ENCODE measurements at regions not wholly inside any gene's neighbourhood (a gene's known extent, or its start where the extent isn't known, plus 50 kb on each side); places are given as distances from the start of the nearest gene placed in this dataset.

DNA sequence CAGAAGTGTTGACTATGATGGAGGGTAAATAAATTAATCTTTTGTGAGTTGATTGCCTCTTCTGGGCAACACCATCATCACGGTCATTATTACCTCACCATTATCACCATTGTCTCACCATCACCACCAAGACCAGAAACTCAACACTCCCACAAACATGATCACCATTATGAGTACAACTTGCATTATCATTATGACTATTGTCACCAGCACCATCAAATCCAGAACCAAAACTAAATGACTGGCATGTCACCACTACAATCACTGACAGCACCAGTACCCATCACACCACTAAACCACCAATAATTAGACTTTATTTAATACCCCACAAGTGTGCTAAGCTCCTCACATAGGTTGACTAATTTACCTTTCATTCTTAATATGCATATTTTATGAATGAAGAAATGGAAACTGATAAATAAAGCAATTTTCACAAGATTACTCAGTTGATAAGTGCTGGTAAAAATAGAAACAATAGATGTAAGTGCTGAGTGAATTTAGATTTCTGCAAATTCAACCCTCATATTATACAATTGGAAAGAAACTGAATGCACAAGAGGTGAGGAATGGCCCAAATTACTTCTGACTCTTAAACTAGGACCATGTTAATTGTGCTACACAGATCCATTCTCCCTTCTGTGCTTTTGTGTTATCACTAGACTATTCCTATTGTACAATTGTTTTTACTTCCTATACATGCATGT lies 517.8 kb upstream of the PAPPA start:
- TF ChIP-seq, protein P1, sequence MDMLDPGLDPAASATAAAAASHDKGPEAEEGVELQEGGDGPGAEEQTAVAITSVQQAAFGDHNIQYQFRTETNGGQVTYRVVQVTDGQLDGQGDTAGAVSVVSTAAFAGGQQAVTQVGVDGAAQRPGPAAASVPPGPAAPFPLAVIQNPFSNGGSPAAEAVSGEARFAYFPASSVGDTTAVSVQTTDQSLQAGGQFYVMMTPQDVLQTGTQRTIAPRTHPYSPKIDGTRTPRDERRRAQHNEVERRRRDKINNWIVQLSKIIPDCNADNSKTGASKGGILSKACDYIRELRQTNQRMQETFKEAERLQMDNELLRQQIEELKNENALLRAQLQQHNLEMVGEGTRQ (IDR thresholded peaks at IDR 0.05): no peak
- TF ChIP-seq, protein P2, sequence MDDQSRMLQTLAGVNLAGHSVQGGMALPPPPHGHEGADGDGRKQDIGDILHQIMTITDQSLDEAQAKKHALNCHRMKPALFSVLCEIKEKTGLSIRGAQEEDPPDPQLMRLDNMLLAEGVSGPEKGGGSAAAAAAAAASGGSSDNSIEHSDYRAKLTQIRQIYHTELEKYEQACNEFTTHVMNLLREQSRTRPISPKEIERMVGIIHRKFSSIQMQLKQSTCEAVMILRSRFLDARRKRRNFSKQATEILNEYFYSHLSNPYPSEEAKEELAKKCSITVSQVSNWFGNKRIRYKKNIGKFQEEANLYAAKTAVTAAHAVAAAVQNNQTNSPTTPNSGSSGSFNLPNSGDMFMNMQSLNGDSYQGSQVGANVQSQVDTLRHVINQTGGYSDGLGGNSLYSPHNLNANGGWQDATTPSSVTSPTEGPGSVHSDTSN (IDR thresholded peaks at IDR 0.05): no peak
- TF ChIP-seq, protein P3, sequence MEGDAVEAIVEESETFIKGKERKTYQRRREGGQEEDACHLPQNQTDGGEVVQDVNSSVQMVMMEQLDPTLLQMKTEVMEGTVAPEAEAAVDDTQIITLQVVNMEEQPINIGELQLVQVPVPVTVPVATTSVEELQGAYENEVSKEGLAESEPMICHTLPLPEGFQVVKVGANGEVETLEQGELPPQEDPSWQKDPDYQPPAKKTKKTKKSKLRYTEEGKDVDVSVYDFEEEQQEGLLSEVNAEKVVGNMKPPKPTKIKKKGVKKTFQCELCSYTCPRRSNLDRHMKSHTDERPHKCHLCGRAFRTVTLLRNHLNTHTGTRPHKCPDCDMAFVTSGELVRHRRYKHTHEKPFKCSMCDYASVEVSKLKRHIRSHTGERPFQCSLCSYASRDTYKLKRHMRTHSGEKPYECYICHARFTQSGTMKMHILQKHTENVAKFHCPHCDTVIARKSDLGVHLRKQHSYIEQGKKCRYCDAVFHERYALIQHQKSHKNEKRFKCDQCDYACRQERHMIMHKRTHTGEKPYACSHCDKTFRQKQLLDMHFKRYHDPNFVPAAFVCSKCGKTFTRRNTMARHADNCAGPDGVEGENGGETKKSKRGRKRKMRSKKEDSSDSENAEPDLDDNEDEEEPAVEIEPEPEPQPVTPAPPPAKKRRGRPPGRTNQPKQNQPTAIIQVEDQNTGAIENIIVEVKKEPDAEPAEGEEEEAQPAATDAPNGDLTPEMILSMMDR (IDR thresholded peaks at IDR 0.05): no peak
- TF ChIP-seq, protein P4, sequence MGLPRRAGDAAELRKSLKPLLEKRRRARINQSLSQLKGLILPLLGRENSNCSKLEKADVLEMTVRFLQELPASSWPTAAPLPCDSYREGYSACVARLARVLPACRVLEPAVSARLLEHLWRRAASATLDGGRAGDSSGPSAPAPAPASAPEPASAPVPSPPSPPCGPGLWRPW (IDR thresholded peaks at IDR 0.05): no peak
- TF ChIP-seq GATA3 (IDR thresholded peaks at IDR 0.05; ENCODE audit: borderline replicate concordance) (no peak), RNF2 (IDR thresholded peaks at IDR 0.05; ENCODE audit: borderline replicate concordance, low read depth) (no peak), SMC3 (IDR thresholded peaks at IDR 0.05) (no peak), HEYL (CRISPR knock-in tag; IDR thresholded peaks at IDR 0.05) (no peak), ZC3H11A (IDR thresholded peaks at IDR 0.05) (no peak)
- Histone ChIP-seq H3K27ac (no peak overlapping the region), H3K9me3 (no peaks in the 10 kb centered on the region), H3K4me2 (no peak overlapping the region), H3K4me1 (no peaks in the 10 kb centered on the region), H3K4me3 (no peak overlapping the region)
- ChIA-PET POLR2A (no interaction called here), CTCF (interaction anchor here (3.0 kb wide), 1 partner anchor 11 kb away, joined by 9 read pairs; no protein-coding TSS in a partner anchor)
- 70% methylated on average over 1 of the region's 1 CpG for WGBS (ENCODE audit: missing lambda C conversion rate)
- ATAC-seq (no peak), DNase-seq (ENCODE audit: low read depth in 1 of 2, low spot score in 1 of 2) (no peak), FAIRE-seq (no peak)

DNA sequence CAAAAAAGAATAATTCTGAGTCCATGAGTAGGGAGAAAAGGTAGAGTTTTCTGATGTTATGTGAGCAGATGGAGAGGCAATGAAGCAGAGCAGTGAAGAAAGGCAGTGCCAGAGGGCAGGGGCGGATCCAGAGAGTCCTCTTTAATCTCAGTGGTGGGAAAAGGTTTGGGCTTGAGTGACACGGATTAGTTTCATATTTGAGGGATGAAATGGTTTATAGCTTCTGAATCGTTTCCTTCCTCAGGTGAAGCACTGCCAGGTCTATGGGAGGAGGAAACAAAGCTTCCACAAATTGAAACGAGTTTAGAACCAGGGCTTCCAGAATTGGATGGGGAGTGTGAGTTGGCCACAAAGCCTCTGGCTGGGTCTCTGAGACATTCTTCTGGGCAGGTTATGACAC lies 517.0 kb upstream of the PAPPA start:
- no peak for TF ChIP-seq MAZ (IDR thresholded peaks at IDR 0.05; ENCODE audit: borderline replicate concordance, low read depth, low read length)
- no peak for TF ChIP-seq ZSCAN20 (CRISPR knock-in tag; IDR thresholded peaks at IDR 0.05)
- TF ChIP-seq BHLHE40 (IDR thresholded peaks at IDR 0.05; ENCODE audit: low read depth, low read length): no peak
- TF ChIP-seq RAD21 (conservative IDR thresholded peaks at IDR 0.05 in 1 of 2, IDR thresholded peaks at IDR 0.05 in 1 of 2): no peak
- TF ChIP-seq, protein P5, sequence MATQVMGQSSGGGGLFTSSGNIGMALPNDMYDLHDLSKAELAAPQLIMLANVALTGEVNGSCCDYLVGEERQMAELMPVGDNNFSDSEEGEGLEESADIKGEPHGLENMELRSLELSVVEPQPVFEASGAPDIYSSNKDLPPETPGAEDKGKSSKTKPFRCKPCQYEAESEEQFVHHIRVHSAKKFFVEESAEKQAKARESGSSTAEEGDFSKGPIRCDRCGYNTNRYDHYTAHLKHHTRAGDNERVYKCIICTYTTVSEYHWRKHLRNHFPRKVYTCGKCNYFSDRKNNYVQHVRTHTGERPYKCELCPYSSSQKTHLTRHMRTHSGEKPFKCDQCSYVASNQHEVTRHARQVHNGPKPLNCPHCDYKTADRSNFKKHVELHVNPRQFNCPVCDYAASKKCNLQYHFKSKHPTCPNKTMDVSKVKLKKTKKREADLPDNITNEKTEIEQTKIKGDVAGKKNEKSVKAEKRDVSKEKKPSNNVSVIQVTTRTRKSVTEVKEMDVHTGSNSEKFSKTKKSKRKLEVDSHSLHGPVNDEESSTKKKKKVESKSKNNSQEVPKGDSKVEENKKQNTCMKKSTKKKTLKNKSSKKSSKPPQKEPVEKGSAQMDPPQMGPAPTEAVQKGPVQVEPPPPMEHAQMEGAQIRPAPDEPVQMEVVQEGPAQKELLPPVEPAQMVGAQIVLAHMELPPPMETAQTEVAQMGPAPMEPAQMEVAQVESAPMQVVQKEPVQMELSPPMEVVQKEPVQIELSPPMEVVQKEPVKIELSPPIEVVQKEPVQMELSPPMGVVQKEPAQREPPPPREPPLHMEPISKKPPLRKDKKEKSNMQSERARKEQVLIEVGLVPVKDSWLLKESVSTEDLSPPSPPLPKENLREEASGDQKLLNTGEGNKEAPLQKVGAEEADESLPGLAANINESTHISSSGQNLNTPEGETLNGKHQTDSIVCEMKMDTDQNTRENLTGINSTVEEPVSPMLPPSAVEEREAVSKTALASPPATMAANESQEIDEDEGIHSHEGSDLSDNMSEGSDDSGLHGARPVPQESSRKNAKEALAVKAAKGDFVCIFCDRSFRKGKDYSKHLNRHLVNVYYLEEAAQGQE (IDR thresholded peaks at IDR 0.05): no peak
- TF ChIP-seq ESRRA (IDR thresholded peaks at IDR 0.05; ENCODE audit: borderline replicate concordance, low read length): no peak
- no peak for TF ChIP-seq GATA3 (IDR thresholded peaks at IDR 0.05; ENCODE audit: borderline replicate concordance)
- H3K4me3 ChIP-seq: no peak overlapping the region
- 0 out of 6 replicates have a peak overlapping the region, but pooled peaks of 1 of the 2 experiments have one; percentile 6 for H3K27ac ChIP-seq
- 67% methylated on average over 4 of the region's 4 CpGs for WGBS (ENCODE audit: missing lambda C conversion rate)
- ChIA-PET CTCF (interaction anchor here (3.0 kb wide), 1 partner anchor 12 kb away, joined by 9 read pairs; no protein-coding TSS in a partner anchor), POLR2A (no interaction called here)
- H3K9me3 ChIP-seq: no peaks in the 10 kb centered on the region
- FAIRE-seq (no peak), ATAC-seq (no peak), DNase-seq (ENCODE audit: low read depth in 1 of 2, low spot score in 1 of 2) (no peak)
- no peak overlapping the region for H3K4me2 ChIP-seq
- H3K4me1 ChIP-seq: no peaks in the 10 kb centered on the region
